B cell (primary cell): ENCODE measurements at regions not wholly inside any gene's neighbourhood (a gene's known extent, or its start where the extent isn't known, plus 50 kb on each side); places are given as distances from the start of the nearest gene placed in this dataset.

Source experiments
- ATAC-seq: fragments of 200-7000 bp; cut with Tn5 transposase; one replicate; pipeline ENCODE4 v1.10.0; 2021; ENCODE audit warnings: low read depth, mild to moderate bottlenecking, moderate number of reproducible peaks, moderate library complexity
- CTCF ChIA-PET: fragments of 350-600 bp; sonication (Branson Sonifier 250); formaldehyde crosslinking; loops from one replicate; lab custom pipeline; 2021; ENCODE audit warnings: antibody characterized with exemption, inconsistent platforms; lab: Charles Lee
- POLR2A ChIA-PET: fragments of 350-600 bp; sonication (Branson Sonifier 250); formaldehyde crosslinking; loops from one replicate; lab custom pipeline; 2021; ENCODE audit warnings: antibody characterized with exemption; lab: Charles Lee
- DNase-seq: peaks from one replicate; pipeline ENCODE4 v3.0.0; 2013
- H2AFZ ChIP-seq: 2 replicates; pipeline ENCODE4 v1.6.1; 2012; ENCODE audit warnings: mild to moderate bottlenecking, low read depth, low read length; ENCODE audit not compliant: insufficient read depth, poor library complexity, severe bottlenecking
- H3K27ac ChIP-seq, 2 donors: 1 replicate in 1 of 2; 2 replicates in 1 of 2; pipeline ENCODE4 v1.5.1; 2012 to 2013; ENCODE audit warnings: low read length in 2 of 2, mild to moderate bottlenecking in 2 of 2, moderate library complexity in 1 of 2
- H3K27me3 ChIP-seq, 4 experiments: fragments of 200-600 bp in 1 of 4; sonication (generic) in 1 of 4; replicated peaks in 1 of 4; 1 replicate in 2 of 4; 2 replicates in 2 of 4; pipeline versions ENCODE4 v1.6.1 to v1.7.0; 2013 to 2016; ENCODE audit warnings: low read length in 3 of 4, mild to moderate bottlenecking in 2 of 4, mixed read lengths in 1 of 4, moderate library complexity in 1 of 4; ENCODE audit not compliant: insufficient read depth in 4 of 4, control insufficient read depth in 3 of 4; ENCODE audit errors: control extremely low read depth in 1 of 4
- H3K36me3 ChIP-seq, 2 experiments: replicated peaks in 1 of 2; 1 replicate in 1 of 2; 2 replicates in 1 of 2; pipeline versions ENCODE4 v1.6.1 to v1.7.1; 2013; ENCODE audit warnings: low read length in 1 of 2; ENCODE audit not compliant: insufficient read depth in 2 of 2, control insufficient read depth in 1 of 2; ENCODE audit errors: control extremely low read depth in 1 of 2, extremely low read depth in 1 of 2
- H3K4me1 ChIP-seq, 2 donors: fragments of 200-600 bp in 1 of 2; sonication (generic) in 1 of 2; 1 replicate in 1 of 2; 2 replicates in 1 of 2; pipeline versions ENCODE4 v1.5.1 to v1.6.1; 2013 to 2017; ENCODE audit warnings: low read length in 2 of 2; ENCODE audit not compliant: control insufficient read depth in 2 of 2, insufficient read depth in 2 of 2
- H3K4me2 ChIP-seq: replicated peaks from 2 replicates; pipeline ENCODE3; 2012; ENCODE audit warnings: mild to moderate bottlenecking, low read depth, low read length; ENCODE audit not compliant: poor library complexity, severe bottlenecking
- H3K4me3 ChIP-seq, 5 experiments: fragments of 200-600 bp in 1 of 5; sonication (generic) in 1 of 5; 1 replicate in 3 of 5; 2 replicates in 2 of 5; pipeline versions ENCODE4 v1.5.1 to v1.7.0; 2011 to 2016; ENCODE audit warnings: low read length in 4 of 5, mild to moderate bottlenecking in 4 of 5, low read depth in 2 of 5, control low read depth in 1 of 5, moderate library complexity in 1 of 5; ENCODE audit not compliant: insufficient read depth in 1 of 5; ENCODE audit errors: control extremely low read depth in 1 of 5, extremely low read depth in 1 of 5
- H3K79me2 ChIP-seq: fragments of 200-600 bp; sonication (generic); one replicate; pipeline ENCODE4 v1.6.0; 2016; ENCODE audit warnings: low read length; ENCODE audit not compliant: control insufficient read depth, insufficient read depth
- H3K9ac ChIP-seq: fragments of 200-600 bp; sonication (generic); 2 replicates; pipeline ENCODE4 v1.6.1; 2017; ENCODE audit warnings: mild to moderate bottlenecking, low read length, moderate library complexity
- H3K9me3 ChIP-seq, 3 donors: one replicate each; pipeline versions ENCODE4 v1.6.1 to v1.7.1; 2013; ENCODE audit warnings: low read length in 2 of 3; ENCODE audit not compliant: control insufficient read depth in 2 of 3, insufficient read depth in 1 of 3; ENCODE audit errors: control extremely low read depth in 1 of 3
- H4K20me1 ChIP-seq: 2 replicates; pipeline ENCODE4 v1.6.0; 2012; ENCODE audit warnings: mild to moderate bottlenecking, low read length; ENCODE audit not compliant: insufficient read depth, control insufficient read depth, poor library complexity, severe bottlenecking
- H3K27ac Mint-ChIP-seq: one replicate; pipeline ENCODE4 v1.8.0; 2021; ENCODE audit warnings: mixed read lengths
- H3K27me3 Mint-ChIP-seq: one replicate; pipeline ENCODE4 v1.8.0; 2021; ENCODE audit warnings: mixed read lengths
- H3K4me1 Mint-ChIP-seq: one replicate; pipeline ENCODE4 v1.8.0; 2021; ENCODE audit warnings: mixed read lengths
- H3K4me3 Mint-ChIP-seq: one replicate; pipeline ENCODE4 v1.8.0; 2021; ENCODE audit warnings: mixed read lengths
- H3K9me3 Mint-ChIP-seq: one replicate; pipeline ENCODE4 v1.8.0; 2022; ENCODE audit warnings: mixed read lengths; ENCODE audit not compliant: insufficient read depth
- CTCF ChIP-seq: fragments of 200-600 bp; IDR thresholded peaks from one replicate; pipeline ENCODE4 v1.8.0; 2022; ENCODE audit warnings: antibody characterized with exemption, mild to moderate bottlenecking
- EZH2 ChIP-seq: IDR thresholded peaks from 2 replicates; pipeline ENCODE4 v1.6.1; 2012; ENCODE audit warnings: borderline replicate concordance, low read depth, mild to moderate bottlenecking, moderate library complexity, low read length; ENCODE audit not compliant: insufficient read depth, poor library complexity, severe bottlenecking
- WGBS: methylation state at CpG from one replicate; pipeline ENCODE4 v1.1.5; 2013; ENCODE audit warnings: missing lambda C conversion rate; ENCODE audit not compliant: insufficient coverage; 5-methylcytosine and 5-hydroxymethylcytosine counted together
- intact Hi-C: fragments of 100-400 bp; cut with micrococcal nuclease; formaldehyde crosslinking; loops from one replicate; pipeline ENCODE4 v1.10.0; 2022

GRCh38 chr4:29199485-29199884 is 1520.7 kb upstream of the PCDH7 start:
- POLR2A ChIA-PET: no interaction called here
- Mint-ChIP-seq H3K4me1 (no peaks in the 10 kb centered on the region), H3K27me3 (no peaks in the 10 kb centered on the region), H3K9me3 (peaks cover 6% of the 10 kb centered on the region), H3K4me3 (no peak overlapping the region), H3K27ac (no peak overlapping the region)
- no peaks in the 10 kb centered on the region for H3K4me1 ChIP-seq
- no peaks in the 10 kb centered on the region for H3K27me3 ChIP-seq
- H3K4me2 ChIP-seq: no peak overlapping the region
- no peaks in the 10 kb centered on the region for H3K79me2 ChIP-seq
- no peak overlapping the region for H2AFZ ChIP-seq
- no peak overlapping the region for H3K27ac ChIP-seq
- no peak overlapping the region for H3K9ac ChIP-seq
- intact Hi-C loops: no loop called here
- DNase-seq: no peak
- H3K36me3 ChIP-seq: no peaks in the 10 kb centered on the region
- WGBS: no CpG with 5 or more reads among the region's 4 CpGs
- H3K9me3 ChIP-seq: no peaks in the 10 kb centered on the region
- no peak for TF ChIP-seq CTCF
- ATAC-seq: no peak
- H3K4me3 ChIP-seq: no peak overlapping the region
- no peaks in the 10 kb centered on the region for H4K20me1 ChIP-seq
- CTCF ChIA-PET: no interaction called here

- Mint-ChIP-seq H3K4me1 (no peaks in the 10 kb centered on the region), H3K27ac (no peak overlapping the region), H3K27me3 (no peaks in the 10 kb centered on the region), H3K4me3 (no peak overlapping the region), H3K9me3 (no peaks in the 10 kb centered on the region)
- H3K9ac ChIP-seq: no peak overlapping the region
- no peaks in the 10 kb centered on the region for H3K4me1 ChIP-seq
- WGBS: no CpG with 5 or more reads among the region's 1 CpG
- H3K9me3 ChIP-seq: peaks cover 0 to 3% (median 0%) of the 10 kb centered on the region in 3 donors
- ChIA-PET CTCF (no interaction called here), POLR2A (no interaction called here)
- H3K27me3 ChIP-seq: no peaks in the 10 kb centered on the region
- H3K4me2 ChIP-seq: no peak overlapping the region
- H4K20me1 ChIP-seq: no peaks in the 10 kb centered on the region
- no peak for TF ChIP-seq CTCF
- TF ChIP-seq EZH2: no peak
- no peaks in the 10 kb centered on the region for H3K79me2 ChIP-seq
- ATAC-seq: no peak
- no peak overlapping the region for H3K4me3 ChIP-seq
- intact Hi-C loops: no loop called here
- H3K27ac ChIP-seq: no peak overlapping the region
- no peak for DNase-seq
- no peaks in the 10 kb centered on the region for H3K36me3 ChIP-seq
- H2AFZ ChIP-seq: no peak overlapping the region
Measured at GRCh38 chr4:29213020-29213419, 1507.1 kb upstream of the PCDH7 start.
